Esophagus muscularis mucosa (tissue), 4 donors: ENCODE measurements at regions not wholly inside any gene's neighbourhood (a gene's known extent, or its start where the extent isn't known, plus 50 kb on each side); places are given as distances from the start of the nearest gene placed in this dataset.

Experiments used
- DNase-seq: peaks from one replicate; pipeline ENCODE4 v3.0.0-alpha.2; 2017; ENCODE audit errors: extremely low spot score
- H3K27ac ChIP-seq, 4 donors: fragments of 200-600 bp; sonication (generic); replicated peaks in 1 of 4; 1 replicate in 3 of 4; 2 replicates in 1 of 4; pipeline ENCODE4 v1.5.1; 2016 to 2019; ENCODE audit warnings: mild to moderate bottlenecking in 1 of 4
- H3K27me3 ChIP-seq, 4 donors: fragments of 200-600 bp; sonication (generic); one replicate each; pipeline versions ENCODE4 v1.5.1 to v1.6.0; 2016 to 2019
- H3K36me3 ChIP-seq, 4 donors: fragments of 200-600 bp; sonication (generic); one replicate each; pipeline ENCODE4 v1.5.1; 2016 to 2019
- H3K4me1 ChIP-seq, 4 donors: fragments of 200-600 bp; sonication (generic); one replicate each; pipeline ENCODE4 v1.5.1; 2016 to 2019
- H3K4me3 ChIP-seq, 4 donors: fragments of 200-600 bp; sonication (generic); 1 replicate in 2 of 4; 2 replicates in 2 of 4; pipeline ENCODE4 v1.5.1; 2016 to 2019; ENCODE audit warnings: mild to moderate bottlenecking in 4 of 4, moderate library complexity in 1 of 4
- H3K9me3 ChIP-seq, 4 donors: fragments of 200-600 bp; sonication (generic); 1 replicate in 3 of 4; 2 replicates in 1 of 4; pipeline ENCODE4 v1.5.1; 2016 to 2019
- CTCF ChIP-seq, 3 experiments: fragments of 200-600 bp in 2 of 3; fragments of 450-650 bp in 1 of 3; sonication (generic) in 2 of 3; IDR thresholded peaks; one replicate each; pipeline ENCODE4 v1.5.1; 2017 to 2019; ENCODE audit warnings: antibody characterized with exemption in 3 of 3, mild to moderate bottlenecking in 2 of 3, moderate library complexity in 1 of 3
- EP300 ChIP-seq: sonication (generic); formaldehyde crosslinking; IDR thresholded peaks from one replicate; pipeline ENCODE4 v1.6.1; 2017; ENCODE audit warnings: antibody characterized with exemption
- POLR2A ChIP-seq: fragments of 450-650 bp; IDR thresholded peaks from one replicate; pipeline ENCODE4 v1.6.1; 2017; ENCODE audit warnings: antibody characterized with exemption, moderate library complexity, mild to moderate bottlenecking, low read depth
- POLR2AphosphoS5 ChIP-seq, 2 donors: sonication (generic); formaldehyde crosslinking; IDR thresholded peaks; one replicate each; pipeline ENCODE4 v1.6.1; 2017; ENCODE audit warnings: antibody characterized with exemption in 2 of 2
- WGBS: methylation state at CpG from one replicate; pipeline ENCODE4 v1.1.5; 2018; 5-methylcytosine and 5-hydroxymethylcytosine counted together
- intact Hi-C: fragments of 100-400 bp; cut with DNase I; formaldehyde crosslinking; loops from one replicate; pipeline ENCODE4 v1.15.1; 2023

GRCh38 chr21:16250273-16250672 is 520.5 kb downstream of the USP25 start:
- no peaks in the 10 kb centered on the region for H3K36me3 ChIP-seq
- H3K27me3 ChIP-seq, result no peaks in the 10 kb centered on the region
- no peak for DNase-seq
- H3K9me3 ChIP-seq, result no peaks in the 10 kb centered on the region
- no peak overlapping the region for H3K4me3 ChIP-seq
- H3K27ac ChIP-seq, result no peak overlapping the region
- H3K4me1 ChIP-seq, result no peaks in the 10 kb centered on the region
- intact Hi-C loops, result no loop called here
- TF ChIP-seq POLR2AphosphoS5 (IDR thresholded peaks at IDR 0.05) (no peak), POLR2A (no peak), CTCF (IDR thresholded peaks at IDR 0.05) (no peak), EP300 (no peak)

GRCh38 chr21:16258844-16259611 is 529.2 kb downstream of the USP25 start:
- 90% methylated on average over 7 of the region's 7 CpGs for WGBS
- Histone ChIP-seq H3K27ac (no peak overlapping the region), H3K4me3 (no peak overlapping the region), H3K36me3 (no peaks in the 10 kb centered on the region), H3K27me3 (no peaks in the 10 kb centered on the region), H3K4me1 (no peaks in the 10 kb centered on the region), H3K9me3 (no peaks in the 10 kb centered on the region)
- intact Hi-C loops, result no loop called here
- TF ChIP-seq CTCF (IDR thresholded peaks at IDR 0.05) (no peak), POLR2A (no peak), POLR2AphosphoS5 (IDR thresholded peaks at IDR 0.05) (no peak), EP300 (no peak)
- DNase-seq, result no peak

GRCh38 chr21:16262091-16262490 is 532.3 kb downstream of the USP25 start:
- H3K36me3 ChIP-seq, result no peaks in the 10 kb centered on the region
- no peak for DNase-seq
- no peaks in the 10 kb centered on the region for H3K27me3 ChIP-seq
- no peaks in the 10 kb centered on the region for H3K9me3 ChIP-seq
- no peak overlapping the region for H3K4me3 ChIP-seq
- H3K4me1 ChIP-seq, result no peaks in the 10 kb centered on the region
- intact Hi-C loops, result no loop called here
- H3K27ac ChIP-seq, result no peak overlapping the region
- no peak for TF ChIP-seq POLR2AphosphoS5 (IDR thresholded peaks at IDR 0.05)
- no peak for TF ChIP-seq CTCF (IDR thresholded peaks at IDR 0.05)
- TF ChIP-seq EP300, result no peak
- TF ChIP-seq POLR2A, result no peak

- 48% methylated on average over 4 of the region's 4 CpGs for WGBS
- TF ChIP-seq EP300 (no peak), CTCF (IDR thresholded peaks at IDR 0.05) (no peak), POLR2AphosphoS5 (IDR thresholded peaks at IDR 0.05) (no peak), POLR2A (no peak)
- intact Hi-C loops, result no loop called here
- no peaks in the 10 kb centered on the region for H3K27me3 ChIP-seq
- no peak for DNase-seq
- H3K36me3 ChIP-seq, result no peaks in the 10 kb centered on the region
- H3K9me3 ChIP-seq, result no peaks in the 10 kb centered on the region
- H3K27ac ChIP-seq, result no peak overlapping the region
- H3K4me1 ChIP-seq, result no peaks in the 10 kb centered on the region
- peak overlapping the region in 1 of 4 donors; percentile 17 for H3K4me3 ChIP-seq
Measured at GRCh38 chr21:16264319-16264718, 534.5 kb downstream of the USP25 start.

GRCh38 chr21:16269476-16269875 is 539.7 kb downstream of the USP25 start:
- no peak for DNase-seq
- H3K27ac ChIP-seq, result no peak overlapping the region
- intact Hi-C loops, result no loop called here
- no peak overlapping the region for H3K4me3 ChIP-seq
- H3K36me3 ChIP-seq, result no peaks in the 10 kb centered on the region
- WGBS, result 90% methylated on average over 1 of the region's 1 CpG
- TF ChIP-seq POLR2AphosphoS5 (IDR thresholded peaks at IDR 0.05) (no peak), EP300 (no peak), POLR2A (no peak), CTCF (IDR thresholded peaks at IDR 0.05) (no peak)
- H3K27me3 ChIP-seq, result no peaks in the 10 kb centered on the region
- H3K9me3 ChIP-seq, result no peaks in the 10 kb centered on the region
- no peaks in the 10 kb centered on the region for H3K4me1 ChIP-seq
